GM21360 (cell line): ENCODE measurements at regions not wholly inside any gene's neighbourhood (a gene's known extent, or its start where the extent isn't known, plus 50 kb on each side); places are given as distances from the start of the nearest gene placed in this dataset.

ENCODE experiments used
- ATAC-seq: cut with Tn5 transposase; IDR thresholded peaks from one replicate; pipeline ENCODE4 v1.9.1; 2021; ENCODE audit warnings: mild to moderate bottlenecking, moderate library complexity; ENCODE audit not compliant: unreplicated experiment

DNA sequence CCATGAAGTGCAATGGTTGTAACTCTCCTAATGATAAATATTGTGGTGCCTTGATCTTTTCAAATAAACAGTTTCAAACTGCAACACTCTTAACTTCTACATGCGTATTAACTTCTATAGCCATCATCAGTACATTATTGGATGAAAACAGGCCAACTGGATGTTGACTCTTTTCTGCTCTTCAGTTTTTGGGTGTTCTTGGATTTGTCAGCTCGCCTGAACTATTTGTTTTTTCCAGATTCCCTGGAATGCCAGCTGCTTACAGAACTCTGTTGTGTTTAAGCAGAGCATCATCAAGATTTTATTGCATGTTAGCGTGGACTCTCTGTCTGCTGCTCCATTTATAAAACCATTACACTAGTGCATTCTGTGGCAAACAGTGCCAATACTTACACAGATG, 626.1 kb downstream of the HDGFL1 start:
- ATAC-seq: no peak

DNA sequence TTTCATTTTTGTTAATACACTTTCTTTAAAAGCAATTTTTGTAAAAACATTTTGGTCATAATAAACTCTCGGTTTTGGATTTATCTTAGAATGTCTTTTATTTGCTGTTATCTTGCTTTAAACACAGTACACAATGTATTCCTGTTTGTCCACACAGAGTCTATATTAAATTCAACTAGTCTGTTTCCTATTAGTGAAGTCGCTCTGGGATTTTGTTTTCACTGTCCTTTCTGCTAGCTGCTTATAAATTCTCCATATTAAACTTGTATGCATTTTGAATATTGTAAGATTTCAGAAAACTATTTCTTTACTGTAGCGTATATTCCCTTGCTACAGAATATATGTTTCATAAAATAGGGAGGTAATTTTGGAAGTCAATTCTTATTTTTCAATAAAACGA, 630.2 kb downstream of the HDGFL1 start:
- ATAC-seq: no peak

DNA sequence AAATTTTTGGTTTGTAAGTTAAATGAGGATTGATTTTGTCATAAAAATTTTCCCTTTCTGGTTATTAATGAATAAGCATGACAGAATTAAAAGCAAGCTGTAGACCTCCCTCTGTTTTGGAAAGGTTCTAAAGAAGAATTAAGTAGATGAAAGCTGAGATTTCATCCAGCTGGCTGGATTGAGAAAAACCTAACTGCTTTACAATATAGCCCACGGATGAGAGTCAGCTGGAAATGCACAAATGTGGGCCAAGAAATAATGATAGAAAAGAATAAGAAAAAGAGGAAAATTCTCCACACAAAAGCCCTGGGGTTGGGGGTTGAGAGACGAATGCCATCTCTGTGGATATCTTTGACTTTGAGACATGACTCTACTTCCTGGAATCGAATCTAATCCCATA, 631.6 kb downstream of the HDGFL1 start:
- ATAC-seq: no peak

GRCh38 chr6:23202207-23202606, 632.8 kb downstream of the HDGFL1 start:
- ATAC-seq: no peak

DNA sequence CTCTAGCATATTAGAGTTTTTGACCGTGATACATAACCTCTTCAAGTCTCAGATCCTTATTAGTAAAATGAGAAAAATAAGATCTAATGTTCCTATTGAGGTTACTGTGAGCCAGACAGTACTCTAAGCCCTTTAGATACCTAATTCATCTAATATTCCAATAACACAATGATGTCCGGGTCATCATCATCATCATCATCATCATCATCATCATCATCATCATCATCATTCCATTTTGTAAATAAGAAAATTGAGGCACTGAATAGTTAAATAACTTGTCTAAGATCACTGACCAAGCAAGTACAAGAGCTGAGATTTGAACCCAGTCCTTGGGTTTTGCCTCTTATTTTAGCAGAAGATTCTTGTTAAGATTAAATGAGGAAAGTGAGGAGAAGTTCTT, 643.0 kb downstream of the HDGFL1 start:
- ATAC-seq: no peak

GRCh38 chr6:23213193-23213592, 643.8 kb downstream of the HDGFL1 start:
- no peak for ATAC-seq

GRCh38 chr6:23213651-23214050, 644.3 kb downstream of the HDGFL1 start:
- ATAC-seq: no peak

GRCh38 chr6:23218751-23219150, 649.4 kb downstream of the HDGFL1 start:
- ATAC-seq: no peak

- ATAC-seq: no peak
These were observed 653.4 kb downstream of the HDGFL1 start for GRCh38 chr6:23222724-23223123.

DNA sequence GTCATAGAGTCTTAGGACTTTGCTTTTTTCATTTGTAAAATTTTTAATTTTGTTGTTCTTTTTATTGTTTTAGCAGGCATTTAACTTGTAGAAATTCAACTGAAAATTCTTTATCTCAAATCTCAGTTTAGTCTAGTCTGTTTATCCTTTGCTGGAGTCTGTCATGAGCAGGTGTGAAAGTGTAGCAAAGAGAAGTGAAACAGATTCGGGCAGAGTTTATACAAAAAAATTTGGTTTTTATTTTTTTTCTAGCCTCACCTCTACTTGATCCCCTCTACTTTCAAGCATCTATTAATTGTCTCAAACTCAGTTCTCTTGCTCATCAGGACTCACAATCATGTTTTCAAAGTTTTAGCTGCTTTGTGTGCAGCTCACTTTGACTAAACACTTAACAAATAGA, 655.2 kb downstream of the HDGFL1 start:
- no peak for ATAC-seq

- no peak for ATAC-seq
These were observed 659.2 kb downstream of the HDGFL1 start for GRCh38 chr6:23228439-23229024.

DNA sequence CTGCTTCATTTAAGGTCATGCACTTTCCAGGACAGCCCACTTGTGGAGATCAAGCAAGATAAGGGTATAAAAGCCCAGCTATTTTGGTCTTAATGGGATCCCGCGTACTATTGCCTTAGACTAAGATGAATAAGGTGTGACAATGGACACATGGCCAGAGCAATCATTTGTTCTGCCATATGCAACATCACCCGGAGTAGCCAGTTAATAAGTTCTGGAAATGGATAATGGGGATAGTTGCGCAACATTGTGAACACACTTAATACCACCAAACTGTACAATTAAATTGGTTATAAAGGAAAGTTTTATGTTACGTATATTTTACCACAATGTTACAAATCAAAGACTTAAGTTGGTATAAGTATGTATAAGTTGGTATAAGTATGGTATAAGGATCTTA, 674.5 kb downstream of the HDGFL1 start:
- ATAC-seq: no peak

- ATAC-seq: no peak
These were observed 674.9 kb downstream of the HDGFL1 start for GRCh38 chr6:23244300-23244699.

DNA sequence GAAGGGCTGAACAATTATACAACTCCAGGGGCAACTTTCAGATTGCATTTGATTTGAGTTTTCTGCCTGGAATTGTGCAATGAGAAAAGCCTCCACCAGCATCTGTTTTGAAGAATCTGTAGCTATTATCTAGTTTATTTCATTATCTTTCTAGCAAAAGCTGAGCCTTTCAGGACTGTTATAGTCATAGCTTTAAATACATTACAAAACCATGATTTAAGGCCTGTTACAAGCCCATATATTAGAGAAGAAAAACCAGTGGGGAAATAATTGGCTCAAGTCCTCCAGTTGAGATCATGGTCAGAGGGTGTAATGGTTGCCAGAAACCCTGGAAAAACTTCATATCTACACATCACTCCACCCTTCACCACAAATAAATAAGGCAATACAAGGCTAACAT, 676.2 kb downstream of the HDGFL1 start:
- ATAC-seq: no peak

- no peak for ATAC-seq
These were observed 677.5 kb downstream of the HDGFL1 start for GRCh38 chr6:23246896-23247295.

DNA sequence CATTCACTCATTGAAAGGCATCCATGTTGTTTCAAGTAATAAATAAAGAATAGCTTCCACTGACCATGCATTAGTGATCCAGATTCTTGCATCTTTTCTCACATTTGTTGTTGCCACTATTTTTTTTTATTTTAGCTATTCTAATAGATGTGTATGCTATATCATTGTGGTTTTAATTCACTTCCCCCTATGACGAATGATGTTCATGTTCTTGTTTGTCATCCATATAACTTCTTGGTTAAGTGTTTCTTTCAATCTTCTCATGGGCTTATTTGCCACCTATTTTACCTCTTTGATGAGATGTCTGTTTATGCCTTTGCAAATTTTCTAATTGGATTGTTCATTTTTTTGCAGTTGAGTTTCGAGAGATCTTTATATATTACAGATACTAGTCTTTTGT, 681.2 kb downstream of the HDGFL1 start:
- ATAC-seq: no peak

DNA sequence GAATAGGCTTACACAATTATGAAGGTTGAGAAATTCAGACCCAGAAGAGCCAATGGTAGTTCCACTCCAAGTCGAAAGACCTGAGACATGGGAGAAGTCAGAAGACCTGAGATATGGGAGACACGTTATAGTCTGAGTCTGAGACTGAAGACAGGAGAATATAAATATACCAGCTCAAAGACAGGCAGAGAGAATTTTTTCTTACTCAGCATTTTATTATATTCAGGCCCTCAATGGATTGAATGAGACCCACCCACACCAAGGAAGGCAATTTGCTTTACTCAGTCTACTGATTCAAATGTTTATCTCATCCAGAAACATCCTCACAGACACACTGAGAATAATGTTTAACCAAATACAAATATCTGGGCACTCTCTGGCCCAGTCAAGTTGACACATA, 693.5 kb downstream of the HDGFL1 start:
- ATAC-seq: no peak

- ATAC-seq: no peak
These were observed 695.9 kb downstream of the HDGFL1 start for GRCh38 chr6:23265270-23265669.

GRCh38 chr6:23266536-23266935, 697.2 kb downstream of the HDGFL1 start:
- ATAC-seq: no peak

DNA sequence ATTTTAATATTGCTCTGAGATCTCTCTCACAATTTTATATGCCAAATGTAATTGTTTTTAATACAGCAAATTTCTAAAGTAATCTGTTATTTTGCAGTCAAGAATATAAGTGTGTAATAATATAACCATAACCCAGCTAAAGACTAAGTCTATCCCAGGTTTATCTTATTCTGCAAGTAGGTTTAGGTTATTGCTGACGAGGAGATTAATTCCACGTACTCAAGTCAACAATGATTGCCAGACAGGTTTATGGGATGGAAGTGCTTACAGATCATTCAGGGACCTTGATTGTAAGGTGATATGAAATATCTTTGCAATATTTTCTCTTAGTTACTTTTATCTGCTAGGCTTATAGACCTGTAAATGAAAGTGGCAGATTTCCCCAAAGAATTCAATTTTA, 698.3 kb downstream of the HDGFL1 start:
- ATAC-seq: no peak

DNA sequence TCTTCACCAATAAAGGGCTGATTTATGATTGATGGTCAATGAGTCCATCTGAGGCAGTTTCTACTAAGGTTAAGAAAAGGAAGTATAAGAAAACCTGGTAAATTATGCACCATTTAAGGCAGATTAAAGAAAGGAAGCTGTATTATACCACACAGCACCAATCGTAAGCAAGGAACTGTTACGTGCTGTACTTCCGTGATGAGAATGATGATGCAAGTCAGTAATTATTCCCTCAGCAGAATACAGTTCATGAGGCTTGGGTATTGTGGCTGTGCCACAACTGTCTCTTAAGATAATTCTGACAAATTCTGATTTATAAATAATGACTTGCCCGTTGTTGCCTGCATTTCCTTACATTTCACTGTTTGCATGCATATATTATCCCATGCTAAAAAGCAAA, 699.0 kb downstream of the HDGFL1 start:
- no peak for ATAC-seq

GRCh38 chr6:23269436-23269835, 700.1 kb downstream of the HDGFL1 start:
- no peak for ATAC-seq

- no peak for ATAC-seq
These were observed 703.2 kb downstream of the HDGFL1 start for GRCh38 chr6:23272536-23272935.
